Caco-2 (cell line): ENCODE measurements at regions not wholly inside any gene's neighbourhood (a gene's known extent, or its start where the extent isn't known, plus 50 kb on each side); places are given as distances from the start of the nearest gene placed in this dataset.

Experiments used
- BruUV-seq: library from RNA; stranded (reverse); fragments of 400-500 nt; replicated peaks from 2 replicates; lab custom pipeline; 2021; lab: Mats Ljungman, UMichigan
- CTCF ChIA-PET: fragments of 300-600 bp; sonication (Branson Sonifier 250); formaldehyde crosslinking; loops from one replicate; lab custom pipeline; 2022; ENCODE audit warnings: antibody characterized with exemption; lab: Charles Lee
- POLR2A ChIA-PET: fragments of 300-600 bp; sonication (Branson Sonifier 250); formaldehyde crosslinking; loops from one replicate; lab custom pipeline; 2022; ENCODE audit warnings: antibody characterized with exemption; lab: Charles Lee
- DNase-seq, 2 experiments: peaks; one replicate each; pipeline versions ENCODE4 v3.0.0 to v3.0.0-alpha.2; 2020 to 2022
- H3K27me3 ChIP-seq: replicated peaks from 2 replicates; pipeline ENCODE4 v1.6.0; 2011; ENCODE audit warnings: low read length; ENCODE audit not compliant: control insufficient read depth, insufficient read depth
- H3K36me3 ChIP-seq: 2 replicates; pipeline ENCODE4 v1.5.1; 2011; ENCODE audit warnings: low read length; ENCODE audit not compliant: control insufficient read depth, insufficient read depth
- H3K4me1 ChIP-seq: fragments of 250-450 bp; sonication (Bioruptor Pico); 2 replicates; pipeline ENCODE4 v1.5.1; 2020; ENCODE audit warnings: mild to moderate bottlenecking
- H3K4me3 ChIP-seq: 2 replicates; pipeline ENCODE4 v1.5.1; 2011; ENCODE audit warnings: low read depth, mild to moderate bottlenecking, control low read depth, low read length
- H3K9me3 ChIP-seq: fragments of 250-450 bp; sonication (Bioruptor Pico); 2 replicates; pipeline ENCODE4 v1.5.1; 2020; ENCODE audit warnings: mild to moderate bottlenecking, moderate library complexity
- H3K27ac Mint-ChIP-seq: one replicate; pipeline ENCODE4 v1.8.0; 2022; ENCODE audit warnings: mixed read lengths; ENCODE audit not compliant: unreplicated experiment
- H3K27me3 Mint-ChIP-seq: one replicate; pipeline ENCODE4 v1.8.0; 2022; ENCODE audit warnings: mixed read lengths; ENCODE audit not compliant: insufficient read depth, unreplicated experiment
- H3K36me3 Mint-ChIP-seq: one replicate; pipeline ENCODE4 v1.8.0; 2022; ENCODE audit warnings: mild to moderate bottlenecking, mixed read lengths; ENCODE audit not compliant: insufficient read depth, unreplicated experiment
- H3K4me1 Mint-ChIP-seq: one replicate; pipeline ENCODE4 v1.8.0; 2022; ENCODE audit warnings: low read depth, mixed read lengths; ENCODE audit not compliant: unreplicated experiment
- H3K4me3 Mint-ChIP-seq: one replicate; pipeline ENCODE4 v1.8.0; 2022; ENCODE audit warnings: mild to moderate bottlenecking, moderate library complexity, mixed read lengths; ENCODE audit not compliant: unreplicated experiment
- H3K9me3 Mint-ChIP-seq: one replicate; pipeline ENCODE4 v1.8.0; 2022; ENCODE audit warnings: mixed read lengths; ENCODE audit not compliant: unreplicated experiment
- CTCF ChIP-seq, 2 experiments: fragments of 200-600 bp in 1 of 2; IDR thresholded peaks; 1 replicate in 1 of 2; 2 replicates in 1 of 2; pipeline versions ENCODE4 v1.5.1 to v1.8.0; 2011 to 2022; ENCODE audit warnings: antibody characterized with exemption in 1 of 2, control low read depth in 1 of 2, inconsistent platforms in 1 of 2, low read depth in 1 of 2, low read length in 1 of 2, mild to moderate bottlenecking in 1 of 2, moderate library complexity in 1 of 2; ENCODE audit not compliant: insufficient read depth in 1 of 2, severe bottlenecking in 1 of 2, unreplicated experiment in 1 of 2
- intact Hi-C: fragments of 100-400 bp; cut with micrococcal nuclease; formaldehyde crosslinking; loops from one replicate; pipeline ENCODE4 v1.10.0; 2022; ENCODE audit not compliant: unreplicated experiment

GRCh38 chrX:138034136-138034535, 468.2 kb downstream of the ZIC3 start:
- intact Hi-C loops = no loop called here
- no peaks in the 10 kb centered on the region for H3K9me3 ChIP-seq
- Mint-ChIP-seq H3K27me3 (no peaks in the 10 kb centered on the region), H3K27ac (no peak overlapping the region), H3K9me3 (no peaks in the 10 kb centered on the region), H3K4me1 (no peaks in the 10 kb centered on the region), H3K36me3 (no peaks in the 10 kb centered on the region), H3K4me3 (no peak overlapping the region)
- TF ChIP-seq CTCF (IDR thresholded peaks at IDR 0.05; ENCODE audit: insufficient read depth in 1 of 2, low read depth in 1 of 2, low read length in 1 of 2, severe bottlenecking in 1 of 2, unreplicated experiment in 1 of 2) = no peak
- no TSS peak for BruUV-seq
- CTCF ChIA-PET = no interaction called here
- H3K4me3 ChIP-seq = no peak overlapping the region
- POLR2A ChIA-PET = no interaction called here
- no peaks in the 10 kb centered on the region for H3K36me3 ChIP-seq
- H3K4me1 ChIP-seq = no peaks in the 10 kb centered on the region
- peak in 1 of 2 experiments; percentile 0 for DNase-seq
- no peaks in the 10 kb centered on the region for H3K27me3 ChIP-seq

- Histone ChIP-seq H3K27me3 (no peaks in the 10 kb centered on the region), H3K4me1 (no peaks in the 10 kb centered on the region), H3K9me3 (no peaks in the 10 kb centered on the region), H3K36me3 (no peaks in the 10 kb centered on the region), H3K4me3 (no peak overlapping the region)
- Mint-ChIP-seq H3K4me1 (no peaks in the 10 kb centered on the region), H3K4me3 (no peak overlapping the region), H3K27ac (no peak overlapping the region), H3K9me3 (no peaks in the 10 kb centered on the region), H3K27me3 (no peaks in the 10 kb centered on the region), H3K36me3 (no peaks in the 10 kb centered on the region)
- no TSS peak for BruUV-seq
- ChIA-PET CTCF (no interaction called here), POLR2A (no interaction called here)
- intact Hi-C loops = no loop called here
- no peak for DNase-seq
- TF ChIP-seq CTCF (IDR thresholded peaks at IDR 0.05; ENCODE audit: insufficient read depth in 1 of 2, low read depth in 1 of 2, low read length in 1 of 2, severe bottlenecking in 1 of 2, unreplicated experiment in 1 of 2) = no peak
These were observed 471.6 kb downstream of the ZIC3 start for GRCh38 chrX:138037548-138037947.

GRCh38 chrX:138057883-138058282, 492.0 kb downstream of the ZIC3 start:
- Mint-ChIP-seq H3K27me3 (no peaks in the 10 kb centered on the region), H3K4me1 (no peaks in the 10 kb centered on the region), H3K9me3 (no peaks in the 10 kb centered on the region), H3K4me3 (no peak overlapping the region), H3K36me3 (no peaks in the 10 kb centered on the region), H3K27ac (no peak overlapping the region)
- intact Hi-C loops = no loop called here
- Histone ChIP-seq H3K36me3 (no peaks in the 10 kb centered on the region), H3K27me3 (no peaks in the 10 kb centered on the region), H3K4me1 (no peaks in the 10 kb centered on the region), H3K4me3 (no peak overlapping the region), H3K9me3 (no peaks in the 10 kb centered on the region)
- TF ChIP-seq CTCF (IDR thresholded peaks at IDR 0.05; ENCODE audit: insufficient read depth in 1 of 2, low read depth in 1 of 2, low read length in 1 of 2, severe bottlenecking in 1 of 2, unreplicated experiment in 1 of 2) = no peak
- DNase-seq = no peak
- no TSS peak for BruUV-seq
- ChIA-PET CTCF (no interaction called here), POLR2A (no interaction called here)
